ENCODE measurements at regions not wholly inside any gene's neighbourhood (a gene's known extent, or its start where the extent isn't known, plus 50 kb on each side); places are given as distances from the start of the nearest gene placed in this dataset.

GRCh38 chr13:78910147-78910546 lies 251.2 kb upstream of the OBI1 start:
- peaks cover 0 to 3% of the 10 kb centered on the region in 2 donors for H3K9me3 ChIP-seq (replicated peaks in 1 of 2; ENCODE audit: control insufficient read depth in 1 of 2, insufficient read depth in 1 of 2, low read length in 2 of 2)
- H3K4me1 Mint-ChIP-seq: no peaks in the 10 kb centered on the region
- WGBS (ENCODE audit: insufficient coverage): 79% methylated on average over 5 of the region's 7 CpGs

DNA sequence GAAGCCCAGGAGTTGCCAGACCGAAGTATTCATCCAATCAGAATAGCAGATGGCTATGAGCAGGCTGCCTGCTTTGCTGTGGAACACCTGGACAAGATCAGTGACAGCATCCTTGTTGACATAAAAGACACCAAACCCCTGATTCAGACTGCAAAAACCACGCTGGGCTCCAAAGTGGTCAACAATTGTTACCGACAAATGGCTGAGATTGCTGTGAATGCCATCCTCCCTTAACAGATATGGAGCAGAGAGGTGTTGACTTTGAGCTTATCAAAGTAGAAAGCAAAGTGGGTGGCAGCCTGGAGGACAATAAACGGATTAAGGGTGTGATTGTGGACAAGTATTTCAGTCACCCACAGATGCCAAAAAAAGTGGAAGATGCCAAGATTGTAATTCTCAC lies 250.3 kb upstream of the OBI1 start:
- no peaks in the 10 kb centered on the region for H3K36me3 Mint-ChIP-seq
- peaks cover 0 to 12% (median 6%) of the 10 kb centered on the region in 7 donors for H3K9me3 Mint-ChIP-seq
- no peak overlapping the region for H3K4me3 Mint-ChIP-seq
- Histone ChIP-seq H3K27ac (ENCODE audit: low read depth in 1 of 2, low read length in 2 of 2) (no peak overlapping the region), H3K4me3 (replicated peaks in 1 of 3; ENCODE audit: low read depth in 2 of 3, low read length in 3 of 3) (no peak overlapping the region), H3K79me2 (ENCODE audit: insufficient read depth, low read length) (no peaks in the 10 kb centered on the region), H3K36me3 (replicated peaks in 1 of 2; ENCODE audit: control insufficient read depth in 1 of 2, insufficient read depth in 2 of 2, low read length in 2 of 2) (no peaks in the 10 kb centered on the region), H3K9me3 (replicated peaks in 1 of 2; ENCODE audit: control insufficient read depth in 1 of 2, insufficient read depth in 1 of 2, low read length in 2 of 2) (peaks cover 0 to 3% of the 10 kb centered on the region in 2 donors), H3K9ac (ENCODE audit: insufficient read depth, low read length, poor library complexity, severe bottlenecking) (no peak overlapping the region), H3K27me3 (ENCODE audit: control insufficient read depth in 2 of 2, insufficient read depth in 2 of 2, low read length in 2 of 2) (no peaks in the 10 kb centered on the region), H3K4me1 (ENCODE audit: control insufficient read depth in 1 of 2, insufficient read depth in 2 of 2, low read length in 2 of 2) (no peaks in the 10 kb centered on the region), H2AFZ (ENCODE audit: insufficient read depth, low read depth, low read length, poor library complexity, severe bottlenecking) (no peak overlapping the region), H4K20me1 (ENCODE audit: insufficient read depth, low read length) (no peaks in the 10 kb centered on the region), H3K4me2 (replicated peaks; ENCODE audit: extremely low read depth, low read length, poor library complexity, severe bottlenecking) (no peak overlapping the region)
- no peak for DNase-seq
- no peaks in the 10 kb centered on the region for H3K27me3 Mint-ChIP-seq (ENCODE audit: low read depth in 3 of 3)
- TF ChIP-seq, protein P1, sequence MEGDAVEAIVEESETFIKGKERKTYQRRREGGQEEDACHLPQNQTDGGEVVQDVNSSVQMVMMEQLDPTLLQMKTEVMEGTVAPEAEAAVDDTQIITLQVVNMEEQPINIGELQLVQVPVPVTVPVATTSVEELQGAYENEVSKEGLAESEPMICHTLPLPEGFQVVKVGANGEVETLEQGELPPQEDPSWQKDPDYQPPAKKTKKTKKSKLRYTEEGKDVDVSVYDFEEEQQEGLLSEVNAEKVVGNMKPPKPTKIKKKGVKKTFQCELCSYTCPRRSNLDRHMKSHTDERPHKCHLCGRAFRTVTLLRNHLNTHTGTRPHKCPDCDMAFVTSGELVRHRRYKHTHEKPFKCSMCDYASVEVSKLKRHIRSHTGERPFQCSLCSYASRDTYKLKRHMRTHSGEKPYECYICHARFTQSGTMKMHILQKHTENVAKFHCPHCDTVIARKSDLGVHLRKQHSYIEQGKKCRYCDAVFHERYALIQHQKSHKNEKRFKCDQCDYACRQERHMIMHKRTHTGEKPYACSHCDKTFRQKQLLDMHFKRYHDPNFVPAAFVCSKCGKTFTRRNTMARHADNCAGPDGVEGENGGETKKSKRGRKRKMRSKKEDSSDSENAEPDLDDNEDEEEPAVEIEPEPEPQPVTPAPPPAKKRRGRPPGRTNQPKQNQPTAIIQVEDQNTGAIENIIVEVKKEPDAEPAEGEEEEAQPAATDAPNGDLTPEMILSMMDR (IDR thresholded peaks at IDR 0.05): no peak
- intact Hi-C loops (cut with micrococcal nuclease): no loop called here
- no peaks in the 10 kb centered on the region for H3K4me1 Mint-ChIP-seq
- WGBS (ENCODE audit: insufficient coverage): 38% methylated on average over 2 of the region's 4 CpGs
- H3K27ac Mint-ChIP-seq: no peak overlapping the region

More at GRCh38 chr13:78910147-78910546, 251.2 kb upstream of the OBI1 start:
- H3K27ac ChIP-seq (ENCODE audit: low read depth in 1 of 2, low read length in 2 of 2): no peak overlapping the region
- H3K27ac Mint-ChIP-seq: no peak overlapping the region
- H3K4me1 ChIP-seq (ENCODE audit: control insufficient read depth in 1 of 2, insufficient read depth in 2 of 2, low read length in 2 of 2): no peaks in the 10 kb centered on the region
- H3K36me3 Mint-ChIP-seq: no peaks in the 10 kb centered on the region
- no peaks in the 10 kb centered on the region for H3K79me2 ChIP-seq (ENCODE audit: insufficient read depth, low read length)
- no peak overlapping the region for H3K4me3 Mint-ChIP-seq
- peaks cover 0 to 9% (median 6%) of the 10 kb centered on the region in 7 donors for H3K9me3 Mint-ChIP-seq
- no peak overlapping the region for H2AFZ ChIP-seq (ENCODE audit: insufficient read depth, low read depth, low read length, poor library complexity, severe bottlenecking)
- no peaks in the 10 kb centered on the region for H3K27me3 Mint-ChIP-seq (ENCODE audit: low read depth in 3 of 3)
- H3K4me2 ChIP-seq (replicated peaks; ENCODE audit: extremely low read depth, low read length, poor library complexity, severe bottlenecking): no peak overlapping the region
- intact Hi-C loops (cut with micrococcal nuclease): no loop called here
- no peak for DNase-seq
- H3K36me3 ChIP-seq (replicated peaks in 1 of 2; ENCODE audit: control insufficient read depth in 1 of 2, insufficient read depth in 2 of 2, low read length in 2 of 2): no peaks in the 10 kb centered on the region
- no peaks in the 10 kb centered on the region for H3K27me3 ChIP-seq (ENCODE audit: control insufficient read depth in 2 of 2, insufficient read depth in 2 of 2, low read length in 2 of 2)
- H4K20me1 ChIP-seq (ENCODE audit: insufficient read depth, low read length): no peaks in the 10 kb centered on the region
- no peak overlapping the region for H3K9ac ChIP-seq (ENCODE audit: insufficient read depth, low read length, poor library complexity, severe bottlenecking)
- TF ChIP-seq, protein P1 (IDR thresholded peaks at IDR 0.05): no peak
- H3K4me3 ChIP-seq (replicated peaks in 1 of 3; ENCODE audit: low read depth in 2 of 3, low read length in 3 of 3): no peak overlapping the region

All from CD14-positive monocyte (primary cell).